K562 (cell line): ENCODE measurements at regions not wholly inside any gene's neighbourhood (a gene's known extent, or its start where the extent isn't known, plus 50 kb on each side); places are given as distances from the start of the nearest gene placed in this dataset.

Experiments used
- ATAC-seq: fragments of 200-7000 bp; cut with Tn5 transposase; 3 replicates; pipeline ENCODE4 v1.9.1; 2020; ENCODE audit warnings: moderate library complexity
- BruUV-seq: library from RNA; stranded (reverse); fragments of 400-500 nt; replicated peaks from 2 replicates; lab custom pipeline; 2021; lab: Mats Ljungman, UMichigan
- CTCF ChIA-PET: fragments of 300-600 bp; formaldehyde crosslinking; extraction: SDS; loops from one replicate; lab custom pipeline; 2021; ENCODE audit warnings: low intra/inter-chr PET ratio; lab: Yijun Ruan, JAX
- POLR2A ChIA-PET: fragments of 300-600, 350-650 bp; sonication (Branson Sonifier 250); formaldehyde crosslinking; extraction: SDS; loops from one replicate; lab custom pipeline; 2021; ENCODE audit warnings: antibody characterized with exemption, inconsistent platforms; lab: Yijun Ruan, JAX
- DNase-seq, 4 experiments: peaks; one replicate each; pipeline versions ENCODE4 v3.0.0 to v3.0.0-alpha.2; 2011 to 2018; ENCODE audit warnings: low spot score in 3 of 4, mixed read lengths in 3 of 4; ENCODE audit errors: extremely low read depth in 1 of 4
- FAIRE-seq: peaks from 2 replicates; lab custom pipeline; 2011; peaks lifted over from hg19 to GRCh38; lab: Jason Lieb, UNC
- H2AFZ ChIP-seq: 2 replicates; pipeline ENCODE4 v1.6.0; 2011; ENCODE audit warnings: low read depth, low read length, control low read depth, inconsistent platforms
- H3K27ac ChIP-seq: fragments of 200-600 bp; 3 replicates; pipeline ENCODE4 v1.8.0; 2011; ENCODE audit warnings: low read depth, mild to moderate bottlenecking, control low read depth, inconsistent platforms, low read length, moderate library complexity, mixed read lengths; ENCODE audit errors: extremely low read depth
- H3K27me3 ChIP-seq, 2 experiments: fragments of 300-600 bp in 1 of 2; 2 replicates in 1 of 2; 3 replicates in 1 of 2; pipeline versions ENCODE4 v1.6.0 to v1.8.0; 2011; ENCODE audit warnings: inconsistent platforms in 2 of 2, low read length in 2 of 2, mild to moderate bottlenecking in 1 of 2, mixed read lengths in 1 of 2, moderate library complexity in 1 of 2; ENCODE audit not compliant: control insufficient read depth in 2 of 2, insufficient read depth in 2 of 2
- H3K36me3 ChIP-seq: fragments of 300-600 bp; 3 replicates; pipeline ENCODE4 v1.8.0; 2011; ENCODE audit warnings: mild to moderate bottlenecking, low read length, inconsistent platforms; ENCODE audit not compliant: control insufficient read depth, insufficient read depth
- H3K4me1 ChIP-seq, 2 experiments: fragments of 200-600 bp in 1 of 2; replicated peaks in 1 of 2; 2 replicates in 1 of 2; 3 replicates in 1 of 2; pipeline versions ENCODE4 v1.5.1 to v1.8.0; 2011; ENCODE audit warnings: inconsistent platforms in 2 of 2, low read length in 2 of 2, mild to moderate bottlenecking in 1 of 2, mixed read lengths in 1 of 2, moderate library complexity in 1 of 2; ENCODE audit not compliant: control insufficient read depth in 2 of 2, insufficient read depth in 2 of 2
- H3K4me2 ChIP-seq: 2 replicates; pipeline ENCODE4 v1.6.1; 2011; ENCODE audit warnings: low read length, control low read depth, inconsistent platforms, mixed read lengths; ENCODE audit not compliant: insufficient read depth
- H3K4me3 ChIP-seq: fragments of 200-600 bp; sonication (generic), shearing (Covaris generic); 2 replicates; pipeline ENCODE4 v1.5.1; 2016; ENCODE audit warnings: control low read depth, inconsistent platforms
- H3K79me2 ChIP-seq: fragments of 200-600 bp; 3 replicates; pipeline ENCODE4 v1.8.0; 2011; ENCODE audit warnings: low read length, inconsistent platforms; ENCODE audit not compliant: control insufficient read depth, insufficient read depth
- H3K9ac ChIP-seq, 2 experiments: 2 replicates each; pipeline versions ENCODE4 v1.6.0 to v1.6.1; 2011; ENCODE audit warnings: low read depth in 2 of 2, low read length in 2 of 2, control low read depth in 1 of 2, inconsistent platforms in 1 of 2, mild to moderate bottlenecking in 1 of 2, mixed read lengths in 1 of 2; ENCODE audit not compliant: insufficient read depth in 1 of 2
- H3K9me1 ChIP-seq: one replicate; pipeline ENCODE4 v1.6.0; 2011; ENCODE audit warnings: inconsistent platforms, mild to moderate bottlenecking, low read length, moderate library complexity; ENCODE audit not compliant: control insufficient read depth, insufficient read depth
- H3K9me3 ChIP-seq: replicated peaks from 2 replicates; pipeline ENCODE4 v1.5.1; 2011; ENCODE audit warnings: low read depth, low read length, inconsistent platforms; ENCODE audit not compliant: control insufficient read depth, insufficient read depth
- H4K20me1 ChIP-seq: replicated peaks from 2 replicates; pipeline ENCODE4 v1.6.1; 2011; ENCODE audit warnings: low read length, inconsistent platforms, mixed read lengths; ENCODE audit not compliant: control insufficient read depth, insufficient read depth
- BRF1 ChIP-seq: IDR thresholded peaks from 3 replicates; pipeline ENCODE4 v1.6.1; 2011; ENCODE audit warnings: borderline replicate concordance, mild to moderate bottlenecking; ENCODE audit not compliant: insufficient read length; ENCODE audit errors: extremely low read depth
- CBFA2T3 ChIP-seq: fragments of 450-650 bp; IDR thresholded peaks from 2 replicates; pipeline ENCODE4 v1.6.1; 2017
- HNRNPUL1 ChIP-seq: fragments of 200-400 bp; formaldehyde crosslinking; IDR thresholded peaks from 2 replicates; pipeline ENCODE4 v1.6.1; 2017; ENCODE audit warnings: low read length
- PREB ChIP-seq: sonication (generic); formaldehyde crosslinking; IDR thresholded peaks from 2 replicates; pipeline ENCODE4 v1.8.1; 2023; ENCODE audit warnings: mild to moderate bottlenecking, missing genetic modification reagents
- SMAD3 ChIP-seq: fragments of 450-650 bp; formaldehyde crosslinking; conservative IDR thresholded peaks from 2 replicates; pipeline ENCODE4 v1.4.0; 2020; ENCODE audit warnings: mild to moderate bottlenecking
- SRSF1 ChIP-seq: fragments of 200-400 bp; formaldehyde crosslinking; IDR thresholded peaks from 2 replicates; pipeline ENCODE4 v1.6.1; 2017; ENCODE audit warnings: mild to moderate bottlenecking, low read depth, low read length, moderate library complexity
- TBP ChIP-seq: optimal IDR thresholded peaks from 2 replicates; pipeline ENCODE3; 2011; ENCODE audit warnings: low read depth, low read length, improper control_type of control experiment
- U2AF2 ChIP-seq: fragments of 200-400 bp; formaldehyde crosslinking; optimal IDR thresholded peaks from 2 replicates; pipeline ENCODE3; 2017; ENCODE audit warnings: low read depth, mild to moderate bottlenecking, low read length
- WGBS: fragments of 100-300 bp; shearing (Covaris generic); methylation state at CpG from one replicate; pipeline ENCODE4 v1.1.6; 2016; ENCODE audit warnings: low coverage, mixed read lengths; ENCODE audit not compliant: insufficient coverage; ENCODE audit errors: missing lambda C conversion rate; 5-methylcytosine and 5-hydroxymethylcytosine counted together
- in situ Hi-C: fragments of 300-500 bp; cut with MboI; formaldehyde crosslinking; loops from 4 replicates; pipeline ENCODE4 v1.15.0; 2018; ENCODE audit warnings: inconsistent platforms, mixed read lengths
- intact Hi-C: fragments of 100-400 bp; cut with micrococcal nuclease; formaldehyde crosslinking; loops from 2 replicates; pipeline ENCODE4 v1.14.2; 2022

- Histone ChIP-seq H4K20me1 (no peaks in the 10 kb centered on the region), H3K9me1 (no peaks in the 10 kb centered on the region), H3K9me3 (no peaks in the 10 kb centered on the region), H3K36me3 (no peaks in the 10 kb centered on the region), H3K79me2 (no peaks in the 10 kb centered on the region), H3K4me2 (no peak overlapping the region), H3K4me1 (no peaks in the 10 kb centered on the region), H3K27me3 (no peaks in the 10 kb centered on the region), H3K4me3 (no peak overlapping the region), H2AFZ (no peak overlapping the region), H3K9ac (no peak overlapping the region), H3K27ac (no peak overlapping the region)
- ChIA-PET CTCF (no interaction called here), POLR2A (interaction anchor here (0.9 to 1.7 kb wide), 2 partner anchors 10 to 21 kb away, joined by 4 to 5 read pairs; no protein-coding TSS in a partner anchor)
- DNase-seq = no peak
- no TSS peak for BruUV-seq
- FAIRE-seq = no peak
- intact Hi-C loops = no loop called here
- no peak for ATAC-seq
- 10% methylated on average over 2 of the region's 2 CpGs for WGBS
- in situ Hi-C loops = no loop called here
- no peak for TF ChIP-seq HNRNPUL1
- no peak for TF ChIP-seq U2AF2
- TF ChIP-seq PREB (CRISPR knock-in tag) = no peak
- no peak for TF ChIP-seq BRF1
- no peak for TF ChIP-seq CBFA2T3
- no peak for TF ChIP-seq SRSF1
- no peak for TF ChIP-seq TBP
- no peak for TF ChIP-seq SMAD3
Measured at GRCh38 chr5:96074870-96075269, 113.2 kb upstream of the ELL2 start.
